Neural cell (in vitro differentiated cells): ENCODE measurements at regions not wholly inside any gene's neighbourhood (a gene's known extent, or its start where the extent isn't known, plus 50 kb on each side); places are given as distances from the start of the nearest gene placed in this dataset.

Source experiments
- H2AFZ ChIP-seq: fragments of 200-600, 300-800 bp; sonication (generic), shearing (Covaris generic); 2 replicates; pipeline ENCODE4 v1.6.0; 2014; ENCODE audit warnings: low read depth, mild to moderate bottlenecking, antibody characterized with exemption, low read length, moderate library complexity
- H3F3A ChIP-seq: fragments of 200-600 bp; shearing (Covaris generic); 2 replicates; pipeline ENCODE4 v1.6.1; 2016; ENCODE audit warnings: mild to moderate bottlenecking, moderate library complexity, mixed read lengths, antibody characterized with exemption, low read length; ENCODE audit not compliant: insufficient read depth, poor library complexity, severe bottlenecking
- H3K27ac ChIP-seq: fragments of 200-600, 300-800 bp; sonication (generic), shearing (Covaris generic); 2 replicates; pipeline ENCODE4 v1.5.1; 2014; ENCODE audit warnings: mild to moderate bottlenecking, low read length, moderate library complexity
- H3K27me3 ChIP-seq: fragments of 300-800, 200-600 bp; sonication (generic), shearing (Covaris generic); 2 replicates; pipeline ENCODE4 v1.6.0; 2014; ENCODE audit warnings: mild to moderate bottlenecking, low read depth, low read length, moderate library complexity; ENCODE audit not compliant: insufficient read depth
- H3K36me3 ChIP-seq: fragments of 300-800, 200-600 bp; sonication (generic), shearing (Covaris generic); 2 replicates; pipeline ENCODE4 v1.5.1; 2014; ENCODE audit warnings: mild to moderate bottlenecking, antibody characterized with exemption, low read length, moderate library complexity; ENCODE audit not compliant: insufficient read depth
- H3K4me2 ChIP-seq: fragments of 300-800, 200-600 bp; sonication (generic), shearing (Covaris generic); 2 replicates; pipeline ENCODE4 v1.6.0; 2014; ENCODE audit warnings: mild to moderate bottlenecking, low read length
- H3K4me3 ChIP-seq: fragments of 300-800, 200-600 bp; sonication (generic), shearing (Covaris generic); 2 replicates; pipeline ENCODE4 v1.5.1; 2014; ENCODE audit warnings: mild to moderate bottlenecking, low read length, moderate library complexity
- H3K79me2 ChIP-seq: fragments of 200-600 bp; shearing (Covaris generic); replicated peaks from 2 replicates; pipeline ENCODE4 v1.6.0; 2014; ENCODE audit warnings: mild to moderate bottlenecking, low read length, moderate library complexity; ENCODE audit not compliant: insufficient read depth
- H3K9ac ChIP-seq: fragments of 300-800, 200-600 bp; sonication (generic), shearing (Covaris generic); 2 replicates; pipeline ENCODE4 v1.6.1; 2016; ENCODE audit warnings: mild to moderate bottlenecking, low read length, mixed read lengths
- H3K9me2 ChIP-seq: fragments of 200-600 bp; shearing (Covaris generic); 2 replicates; pipeline ENCODE4 v1.6.1; 2016; ENCODE audit warnings: mild to moderate bottlenecking, low read length, mixed read lengths; ENCODE audit not compliant: insufficient read depth
- H3K9me3 ChIP-seq: fragments of 200-600, 300-800 bp; sonication (generic), shearing (Covaris generic); 2 replicates; pipeline ENCODE4 v1.6.1; 2016; ENCODE audit warnings: mild to moderate bottlenecking, mixed run types, low read length, moderate library complexity, mixed read lengths
- H4K20me1 ChIP-seq: fragments of 200-600 bp; shearing (Covaris generic); 2 replicates; pipeline ENCODE4 v1.6.1; 2016; ENCODE audit warnings: mild to moderate bottlenecking, mixed run types; ENCODE audit not compliant: insufficient read depth
- CTCF ChIP-seq: fragments of 450-650 bp; IDR thresholded peaks from 2 replicates; pipeline ENCODE4 v1.5.1; 2014; ENCODE audit warnings: antibody characterized with exemption, mild to moderate bottlenecking, moderate library complexity; ENCODE audit not compliant: poor library complexity, severe bottlenecking
- EP300 ChIP-seq: fragments of 450-650 bp; conservative IDR thresholded peaks from 2 replicates; pipeline ENCODE4 v1.6.1; 2014; ENCODE audit warnings: antibody characterized with exemption, mild to moderate bottlenecking, moderate library complexity; ENCODE audit not compliant: poor library complexity, severe bottlenecking
- EZH2 ChIP-seq: fragments of 200-600, 300-800 bp; shearing (Covaris generic), sonication (generic); IDR thresholded peaks from 2 replicates; pipeline ENCODE4 v1.6.1; 2014; ENCODE audit warnings: antibody characterized with exemption, low read length, borderline replicate concordance, mild to moderate bottlenecking; ENCODE audit not compliant: insufficient read depth, poor library complexity, severe bottlenecking
- MXI1 ChIP-seq: fragments of 450-650 bp; conservative IDR thresholded peaks from 2 replicates; pipeline ENCODE4 v1.6.1; 2014; ENCODE audit warnings: antibody characterized with exemption, mild to moderate bottlenecking; ENCODE audit not compliant: poor library complexity, severe bottlenecking
- POLR2AphosphoS5 ChIP-seq: IDR thresholded peaks from 2 replicates; pipeline ENCODE4 v1.6.1; 2012
- RAD21 ChIP-seq: fragments of 450-650 bp; conservative IDR thresholded peaks from 2 replicates; pipeline ENCODE4 v1.6.1; 2014; ENCODE audit warnings: antibody characterized with exemption, mild to moderate bottlenecking, moderate library complexity
- REST ChIP-seq: IDR thresholded peaks from 2 replicates; pipeline ENCODE4 v1.6.1; 2012; ENCODE audit warnings: borderline replicate concordance
- SMC3 ChIP-seq: fragments of 450-650 bp; conservative IDR thresholded peaks from 2 replicates; pipeline ENCODE4 v1.6.1; 2014; ENCODE audit warnings: antibody characterized with exemption, mild to moderate bottlenecking, moderate library complexity; ENCODE audit not compliant: poor library complexity
- TAF1 ChIP-seq: IDR thresholded peaks from 2 replicates; pipeline ENCODE4 v1.6.1; 2012; ENCODE audit warnings: low read depth

GRCh38 chr11:15819679-15820286 lies 536.6 kb downstream of the SOX6 start:
- Histone ChIP-seq H3K27ac (no peak overlapping the region), H3K36me3 (no peaks in the 10 kb centered on the region), H3K4me3 (no peak overlapping the region), H3K9me2 (no peaks in the 10 kb centered on the region), H3K79me2 (no peaks in the 10 kb centered on the region), H3F3A (no peaks in the 10 kb centered on the region), H3K9me3 (no peaks in the 10 kb centered on the region), H3K9ac (no peak overlapping the region), H3K4me2 (no peak overlapping the region), H2AFZ (no peak overlapping the region), H3K27me3 (no peaks in the 10 kb centered on the region), H4K20me1 (no peaks in the 10 kb centered on the region)
- no peak for TF ChIP-seq POLR2AphosphoS5
- TF ChIP-seq CTCF: peak; percentile 23
- no peak for TF ChIP-seq EP300

GRCh38 chr11:15821451-15821850 lies 534.9 kb downstream of the SOX6 start:
- Histone ChIP-seq H3K36me3 (no peaks in the 10 kb centered on the region), H3K4me3 (no peak overlapping the region), H3F3A (no peaks in the 10 kb centered on the region), H2AFZ (no peak overlapping the region), H3K9me2 (no peaks in the 10 kb centered on the region), H3K4me2 (no peak overlapping the region), H4K20me1 (no peaks in the 10 kb centered on the region), H3K27me3 (no peaks in the 10 kb centered on the region), H3K9me3 (no peaks in the 10 kb centered on the region), H3K9ac (no peak overlapping the region), H3K79me2 (no peaks in the 10 kb centered on the region), H3K27ac (no peak overlapping the region)
- TF ChIP-seq EP300 (no peak), SMC3 (no peak), POLR2AphosphoS5 (no peak)

- H3K36me3 ChIP-seq: no peaks in the 10 kb centered on the region
Observed at GRCh38 chr11:15824060-15824459, 532.3 kb downstream of the SOX6 start.

More at GRCh38 chr11:15824060-15824459, 532.3 kb downstream of the SOX6 start:
- Histone ChIP-seq H3K4me2 (no peak overlapping the region), H3K9me3 (no peaks in the 10 kb centered on the region), H3K79me2 (no peaks in the 10 kb centered on the region), H2AFZ (no peak overlapping the region), H3K27me3 (no peaks in the 10 kb centered on the region), H3K4me3 (no peak overlapping the region), H3K9me2 (no peaks in the 10 kb centered on the region), H3F3A (no peaks in the 10 kb centered on the region), H3K9ac (no peak overlapping the region), H3K27ac (no peak overlapping the region), H4K20me1 (no peaks in the 10 kb centered on the region)
- TF ChIP-seq CTCF (no peak), RAD21 (no peak), EZH2 (no peak), EP300 (no peak), MXI1 (no peak), REST (no peak), POLR2AphosphoS5 (no peak), TAF1 (no peak), SMC3 (no peak)
